GM19438 (cell line): ENCODE measurements at regions not wholly inside any gene's neighbourhood (a gene's known extent, or its start where the extent isn't known, plus 50 kb on each side); places are given as distances from the start of the nearest gene placed in this dataset.

Experiments used
- ATAC-seq: cut with Tn5 transposase; IDR thresholded peaks from one replicate; pipeline ENCODE4 v1.9.1; 2021; ENCODE audit warnings: low read depth; ENCODE audit not compliant: unreplicated experiment

DNA sequence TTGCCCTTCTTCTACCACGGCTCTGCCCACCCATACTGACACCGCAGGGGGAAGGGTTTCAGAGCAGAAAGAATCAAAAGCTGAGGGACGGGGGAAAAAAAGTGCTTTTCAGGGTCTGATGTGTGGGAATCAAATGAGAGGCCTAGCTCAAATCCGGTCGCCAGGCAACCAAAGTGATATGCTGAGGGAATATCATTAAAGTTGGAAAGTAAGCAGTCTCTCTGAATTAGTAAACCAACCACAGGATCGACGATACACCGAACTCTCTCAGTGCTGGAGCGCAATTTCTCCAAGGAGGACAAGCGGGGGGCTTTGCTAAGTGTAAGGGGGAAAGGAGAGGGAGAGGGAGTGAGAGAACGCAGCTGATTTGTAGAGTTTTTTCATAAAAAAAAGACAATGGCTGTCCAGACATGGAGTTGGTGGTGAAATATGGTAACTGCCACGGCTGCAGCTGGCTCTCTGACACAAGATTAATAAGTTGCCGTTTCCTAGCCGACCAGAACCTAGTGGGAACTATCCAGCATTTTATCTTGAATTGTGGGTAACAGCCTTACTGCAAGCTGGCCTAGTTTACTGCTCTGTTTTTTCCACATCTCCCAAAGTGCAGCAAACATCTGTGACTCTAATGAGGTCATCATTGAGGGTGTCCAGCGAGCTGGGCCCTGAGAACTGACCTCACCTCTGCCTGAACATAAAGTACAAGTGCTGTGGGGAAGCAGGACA, 530.2 kb downstream of the SOX2 start:
- no peak for ATAC-seq

DNA sequence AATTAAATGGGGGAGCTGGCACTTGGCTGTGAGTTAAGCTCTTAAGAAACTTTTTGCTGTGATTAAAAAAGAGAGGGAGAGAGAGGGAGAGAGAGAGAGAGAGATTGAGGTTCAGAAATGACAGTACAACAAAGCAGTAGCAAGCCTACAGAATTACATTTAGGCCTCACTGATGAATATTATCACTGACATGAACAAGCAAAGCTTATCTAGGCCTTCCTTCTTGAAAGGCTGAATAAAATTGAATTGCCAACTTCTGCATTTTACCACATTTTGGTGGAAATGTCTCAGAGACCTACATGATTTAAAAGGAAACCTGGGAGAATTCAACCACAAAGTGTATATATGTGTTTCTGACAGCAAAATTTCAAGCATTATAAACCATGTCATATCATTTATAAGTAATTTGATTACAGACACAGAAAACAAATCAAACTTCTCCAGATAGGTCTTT, 530.8 kb downstream of the SOX2 start:
- no peak for ATAC-seq

DNA sequence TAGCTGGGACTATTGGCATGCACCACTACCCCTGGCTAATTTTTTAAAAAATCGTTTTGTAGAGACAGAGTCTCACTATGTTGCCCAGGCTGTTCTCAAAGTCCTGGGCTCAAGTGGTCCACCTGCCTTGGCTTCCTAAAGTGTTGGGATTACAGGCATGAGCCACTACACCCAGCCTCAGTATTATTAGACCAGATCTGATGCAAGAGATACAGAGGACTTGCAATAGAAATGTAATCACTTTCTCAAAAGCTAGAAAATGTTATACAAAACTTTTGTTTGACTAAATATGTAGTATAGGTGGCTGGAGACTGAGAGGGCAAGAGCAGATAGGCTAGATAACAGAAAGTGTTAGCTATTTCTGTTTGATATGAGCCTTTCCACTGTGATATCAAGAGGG, 531.9 kb downstream of the SOX2 start:
- ATAC-seq = no peak

DNA sequence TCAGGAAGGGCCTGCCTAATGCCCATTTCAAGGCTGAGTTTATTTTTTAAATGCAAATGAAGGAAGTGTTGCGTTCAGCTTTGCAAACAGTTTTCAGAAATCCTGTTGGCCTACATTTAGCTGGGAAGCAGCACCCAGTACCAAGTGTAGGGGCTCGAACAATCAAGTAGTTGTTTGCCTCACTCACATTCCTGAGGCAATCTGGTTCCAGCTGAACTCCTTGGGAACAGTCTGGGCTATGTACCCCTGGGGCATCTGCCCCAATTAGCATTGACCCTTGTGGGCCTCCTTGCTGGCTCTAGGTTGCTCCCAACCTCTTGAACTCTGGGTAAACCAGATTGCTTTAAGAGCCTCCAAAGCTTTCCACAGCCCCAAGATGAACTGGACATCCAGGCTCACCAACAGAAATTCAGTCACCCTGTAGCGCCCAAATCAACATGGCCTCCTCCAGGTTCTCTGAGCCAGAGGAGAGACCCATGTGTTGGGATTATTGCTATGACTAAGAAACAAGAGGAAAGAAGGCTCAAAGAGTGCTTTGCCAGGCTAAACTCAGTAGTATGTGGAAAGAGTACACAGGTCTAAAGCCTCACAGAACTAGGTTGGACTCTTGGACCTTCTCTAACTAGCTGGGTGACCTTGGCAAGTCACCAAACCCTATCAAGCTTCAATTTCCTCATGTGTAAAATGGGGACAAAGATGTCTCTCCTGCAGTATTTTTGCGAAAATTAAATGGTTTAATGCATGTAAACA, 532.7 kb downstream of the SOX2 start:
- no peak for ATAC-seq

DNA sequence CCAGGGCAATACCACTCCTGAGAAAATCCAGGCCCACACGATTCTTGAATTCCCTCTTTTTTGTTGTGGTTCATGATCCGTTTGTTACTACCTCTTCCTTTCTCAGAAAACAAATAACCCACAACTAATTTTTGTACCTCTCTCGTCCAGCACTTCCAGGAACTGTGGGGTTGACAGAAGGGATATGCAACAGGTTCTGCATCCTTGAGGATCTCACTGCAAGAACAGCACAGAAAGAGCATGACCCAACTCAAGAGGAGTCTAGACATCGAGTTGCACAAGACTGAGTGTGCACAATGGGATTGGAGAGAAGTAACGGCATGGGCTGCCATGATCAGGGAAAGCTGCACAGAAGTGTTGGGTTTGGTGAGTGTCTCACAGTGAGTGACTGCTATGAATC, 533.3 kb downstream of the SOX2 start:
- no peak for ATAC-seq

DNA sequence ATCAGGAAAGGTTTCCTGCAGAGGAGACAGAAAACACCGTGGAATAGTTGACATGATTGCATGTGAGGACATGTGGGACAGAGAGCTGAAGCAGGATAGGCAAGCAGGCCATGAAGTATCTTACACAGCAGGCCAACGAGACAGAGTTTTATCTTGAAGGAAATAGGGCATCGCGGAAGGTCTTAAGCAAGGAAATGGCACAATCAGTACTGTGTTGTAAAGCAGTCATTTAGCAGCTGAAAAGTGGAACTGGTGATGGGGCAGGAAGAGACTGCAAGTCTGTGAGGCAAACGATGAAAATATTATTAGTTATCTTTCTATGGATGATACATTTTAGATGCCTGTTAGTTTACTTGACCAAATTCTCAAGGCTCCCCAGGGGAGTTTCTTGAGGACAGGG, 535.1 kb downstream of the SOX2 start:
- ATAC-seq = no peak

DNA sequence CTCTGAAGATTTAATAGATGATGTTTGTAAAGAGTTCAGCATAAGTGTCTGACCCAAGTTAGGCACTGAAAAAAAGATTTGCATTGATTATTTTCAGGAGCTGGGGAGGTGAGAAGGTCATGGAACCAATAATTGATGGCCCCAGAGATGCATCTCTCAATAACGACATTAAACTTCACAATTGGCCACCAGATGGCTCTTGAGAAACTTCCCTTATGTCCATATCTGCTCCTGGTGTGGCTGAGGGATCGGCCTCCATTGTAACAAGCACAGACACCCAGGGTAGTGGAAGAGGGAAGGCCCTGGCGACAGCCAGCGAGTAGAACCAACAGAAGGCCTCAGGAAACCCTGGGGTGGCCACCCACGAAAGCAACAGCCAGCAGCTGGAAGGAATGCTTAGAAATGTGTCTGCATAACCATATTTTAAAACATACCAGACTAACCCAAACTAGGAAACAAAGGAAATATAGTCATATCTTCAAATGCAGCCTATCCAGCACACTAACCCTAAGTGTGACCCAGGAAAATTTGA, 536.7 kb downstream of the SOX2 start:
- ATAC-seq = no peak

DNA sequence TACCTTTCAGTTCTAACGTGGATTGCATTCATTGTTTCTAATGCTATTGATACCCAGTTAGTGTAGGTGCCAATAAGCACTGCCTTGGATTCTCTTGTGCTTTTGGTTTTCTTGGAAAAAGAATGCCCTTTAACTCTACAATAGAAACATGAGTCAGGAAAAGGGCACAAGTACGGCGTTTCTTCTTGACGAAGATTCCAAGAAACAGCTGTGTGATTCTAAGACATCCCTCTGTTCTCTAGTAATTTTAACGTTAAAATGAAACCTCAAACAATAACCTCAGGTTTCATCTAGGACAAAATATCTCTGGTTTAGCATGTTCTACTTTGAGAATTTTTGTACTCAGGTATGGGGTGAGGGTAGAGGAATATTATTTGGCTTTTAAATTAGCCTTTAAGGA, 540.5 kb upstream of the ATP11B start:
- no peak for ATAC-seq

DNA sequence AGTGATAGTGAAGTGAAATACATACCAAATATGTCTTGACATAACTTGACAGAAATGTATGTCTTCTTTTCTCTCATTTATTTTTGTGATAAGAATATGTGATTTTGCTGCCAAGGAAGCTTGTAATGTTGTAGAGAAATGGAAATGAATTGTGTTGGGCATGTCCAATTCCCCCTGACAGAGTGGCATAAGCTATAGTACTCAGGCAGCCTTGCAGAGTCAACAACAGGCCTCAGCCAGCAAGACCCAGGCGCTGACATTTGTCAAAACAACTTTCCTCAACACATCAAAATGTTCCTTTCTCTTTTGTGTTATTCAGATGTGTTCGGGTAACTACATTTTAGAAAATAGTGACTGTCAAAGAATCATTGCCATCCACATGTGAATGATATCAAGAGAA, 538.1 kb upstream of the ATP11B start:
- no peak for ATAC-seq

DNA sequence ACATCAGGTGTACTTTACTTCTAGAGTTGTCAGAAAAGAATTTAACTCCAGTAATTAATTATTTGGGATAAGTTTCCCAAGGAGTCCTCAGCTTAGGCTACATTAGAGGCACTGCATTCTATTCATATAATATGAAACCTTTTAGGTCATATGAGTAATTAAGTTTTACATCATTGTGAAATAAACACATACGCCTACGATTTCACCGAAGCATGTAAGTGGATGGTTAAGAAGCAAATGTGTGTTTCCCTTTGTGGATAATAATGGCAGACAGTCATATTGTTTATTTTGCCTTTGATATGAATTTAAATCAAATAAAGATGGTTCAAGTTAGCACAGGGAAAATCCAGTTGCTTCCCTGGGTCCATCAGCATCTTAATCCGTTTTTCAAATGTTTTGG, 535.9 kb upstream of the ATP11B start:
- ATAC-seq = no peak

DNA sequence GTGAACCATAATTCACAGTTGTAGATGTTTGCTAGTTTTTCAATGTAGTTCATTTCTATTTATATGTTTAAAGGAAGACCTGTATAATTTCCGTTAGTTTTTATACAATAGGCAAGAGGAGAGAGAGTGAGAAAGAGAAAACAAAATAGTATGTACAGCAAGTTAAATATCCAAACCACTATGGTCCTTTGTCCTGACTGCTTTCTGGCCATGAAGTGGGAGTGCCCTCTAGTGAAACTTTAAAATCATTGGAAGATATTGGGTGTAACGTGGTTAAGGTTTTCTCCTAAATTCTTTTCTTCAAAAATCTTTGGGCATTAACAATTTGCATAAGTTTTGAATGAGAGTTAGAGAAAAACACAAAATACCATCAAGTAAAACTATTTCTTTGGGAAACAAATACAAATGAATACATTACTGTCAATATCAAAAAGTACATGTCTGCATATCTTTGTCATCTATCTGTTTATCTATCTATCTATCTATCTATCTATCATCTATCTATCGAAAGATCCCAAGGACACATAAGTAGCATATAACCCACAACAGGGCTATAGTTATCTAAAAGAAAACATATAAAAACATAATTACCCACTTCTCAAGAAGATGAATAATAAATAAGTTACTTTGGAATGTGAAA, 534.6 kb upstream of the ATP11B start:
- ATAC-seq = no peak

DNA sequence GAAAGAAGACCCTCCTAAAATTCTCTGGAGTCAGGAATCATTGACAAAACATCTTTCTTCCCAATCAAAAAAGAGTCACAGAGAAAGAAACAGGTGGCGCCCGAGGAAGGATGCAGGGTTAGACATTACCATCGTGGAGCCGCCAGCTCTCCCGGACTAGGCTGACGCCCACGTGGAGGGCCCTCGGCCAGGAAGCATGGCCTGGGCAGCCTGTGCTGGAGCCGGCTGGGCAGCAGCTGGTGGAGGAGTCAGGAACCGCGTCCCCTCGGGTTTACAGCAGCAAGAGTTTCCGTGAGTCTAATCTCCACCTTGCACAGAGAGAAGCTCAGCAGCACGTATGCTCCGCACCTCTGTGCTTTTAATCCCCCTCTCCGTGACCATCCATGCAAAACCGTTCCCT, 533.7 kb upstream of the ATP11B start:
- ATAC-seq = no peak

DNA sequence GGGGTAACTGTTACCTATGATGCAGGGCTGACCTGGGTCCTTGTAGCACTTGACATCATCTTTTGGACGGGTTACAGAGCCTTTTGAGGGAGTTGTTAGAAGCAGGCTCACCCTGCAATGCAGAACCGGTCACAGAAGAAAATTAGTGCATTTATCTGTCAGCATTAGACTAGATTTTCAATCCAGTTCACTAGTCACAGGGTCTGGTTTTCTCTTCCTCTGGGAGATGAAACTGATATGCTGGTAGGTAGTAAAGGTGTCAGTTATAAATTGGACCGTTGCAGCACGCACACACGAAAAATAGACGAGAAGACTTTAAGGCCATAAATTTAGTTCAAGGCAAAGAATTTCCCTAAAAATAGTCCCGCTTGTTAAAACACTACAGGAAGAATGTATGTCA, 532.3 kb upstream of the ATP11B start:
- ATAC-seq = no peak

DNA sequence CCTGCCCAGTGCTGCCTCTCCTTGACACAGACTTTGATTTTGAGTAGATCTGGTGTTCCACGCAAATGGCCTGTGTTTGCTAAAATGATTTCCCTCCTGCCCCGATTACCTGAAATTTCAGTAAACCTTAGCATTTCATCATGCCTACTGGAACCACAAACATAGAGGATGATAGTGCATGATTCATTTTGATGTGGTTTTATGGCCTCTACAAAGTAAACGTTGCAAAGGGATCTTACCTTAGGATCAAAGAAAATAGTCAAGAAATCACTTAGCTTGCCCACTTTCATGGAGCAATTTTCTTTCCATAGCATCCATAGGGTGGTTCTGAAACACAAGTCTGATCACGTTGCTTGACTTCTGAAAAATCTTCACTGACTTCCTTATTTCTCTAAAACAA, 524.6 kb upstream of the ATP11B start:
- no peak for ATAC-seq

DNA sequence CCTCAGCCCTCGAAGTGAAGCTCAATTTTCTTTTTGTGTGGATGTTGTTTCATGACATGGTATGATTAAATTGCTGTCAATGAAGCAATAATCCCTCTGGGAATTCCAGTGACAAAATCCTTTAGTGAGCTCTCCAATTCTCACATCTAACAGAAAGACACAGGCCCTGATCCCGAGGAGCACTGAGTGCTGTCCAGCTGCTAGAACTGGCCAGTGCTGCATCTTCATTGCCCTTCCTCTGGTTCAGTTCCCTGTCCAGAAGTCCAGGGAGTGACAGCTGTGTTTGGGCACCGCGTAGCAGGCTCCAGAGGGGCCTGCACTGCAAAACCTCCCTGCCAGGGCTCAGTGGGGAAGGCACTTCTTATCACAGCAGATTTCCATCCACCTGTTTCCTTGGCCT, 516.8 kb upstream of the ATP11B start:
- no peak for ATAC-seq

DNA sequence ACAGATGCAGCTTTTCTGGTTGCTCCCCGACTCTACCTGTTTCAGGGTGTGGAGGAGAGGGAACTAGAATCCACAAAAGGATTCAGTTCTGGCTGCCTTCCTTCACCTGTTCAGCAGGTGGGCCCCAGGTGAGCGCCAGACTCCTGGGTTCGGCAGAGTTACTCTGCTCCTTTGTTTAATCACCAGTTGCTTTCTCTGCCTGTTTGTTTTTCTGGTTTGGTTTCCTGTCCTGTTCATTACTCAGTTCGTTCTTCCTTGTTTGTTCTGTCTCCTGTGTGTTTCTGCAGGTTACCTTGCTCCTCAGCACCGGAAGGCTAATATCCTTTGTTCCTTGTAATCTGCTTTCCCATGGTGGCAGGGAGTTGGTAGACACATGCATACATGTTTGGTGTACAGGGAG, 508.5 kb upstream of the ATP11B start:
- no peak for ATAC-seq

DNA sequence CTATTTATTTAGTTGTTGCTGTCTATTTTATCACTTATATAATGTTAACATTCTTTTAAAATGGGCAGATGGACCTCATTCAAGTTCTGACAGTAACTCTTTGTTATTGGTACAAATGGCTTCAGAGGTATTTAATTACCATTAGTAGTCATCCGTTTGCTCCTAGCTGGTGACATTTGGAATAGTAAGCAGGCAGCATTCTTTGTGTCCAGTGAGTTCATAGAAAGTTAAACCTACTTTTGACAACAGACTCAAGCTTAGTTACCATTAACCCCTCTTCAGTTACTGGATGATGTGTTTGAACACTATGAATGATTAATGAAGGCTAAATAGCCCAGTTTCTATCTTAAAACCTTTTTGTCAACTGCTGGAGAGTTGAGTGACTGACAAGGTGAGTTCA, 500.7 kb upstream of the ATP11B start:
- ATAC-seq = no peak

DNA sequence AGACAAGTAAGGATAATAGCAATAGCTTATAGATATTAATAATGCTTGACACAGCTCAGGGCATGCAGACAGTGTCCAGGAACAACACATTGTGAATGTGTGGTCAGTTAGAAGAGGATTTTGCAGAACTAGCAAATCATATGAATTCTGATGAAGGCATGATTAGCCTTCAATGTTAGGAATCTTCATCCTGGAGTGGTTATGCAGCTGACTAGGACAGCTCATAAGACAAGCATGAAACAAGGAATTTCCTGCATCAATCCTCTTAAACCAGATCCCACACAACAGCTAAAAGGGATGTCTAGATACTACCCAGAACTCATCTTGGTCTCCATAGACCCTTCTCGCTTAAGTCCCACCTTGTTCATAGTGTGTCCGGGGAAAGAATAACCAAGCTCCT, 499.0 kb upstream of the ATP11B start:
- ATAC-seq = no peak

DNA sequence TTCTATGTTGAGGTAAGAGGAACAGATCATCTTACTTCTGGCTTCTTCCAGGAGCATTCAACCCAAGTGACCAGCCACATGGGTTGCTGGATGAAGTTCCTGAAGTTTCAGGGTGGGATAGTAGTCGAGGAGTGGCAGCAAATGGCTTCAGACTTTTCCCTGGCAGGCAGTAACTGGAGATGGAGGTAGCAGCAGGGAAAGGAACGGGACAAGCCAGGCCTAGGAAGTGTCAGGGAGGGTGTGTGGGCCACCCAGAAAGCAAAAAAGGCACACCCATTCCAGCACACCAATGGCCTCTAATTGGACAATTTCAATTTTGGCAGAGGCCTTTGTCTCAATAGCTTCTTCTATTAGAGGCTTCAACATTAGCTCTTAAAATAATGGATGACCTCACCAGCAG, 498.6 kb upstream of the ATP11B start:
- ATAC-seq = no peak

DNA sequence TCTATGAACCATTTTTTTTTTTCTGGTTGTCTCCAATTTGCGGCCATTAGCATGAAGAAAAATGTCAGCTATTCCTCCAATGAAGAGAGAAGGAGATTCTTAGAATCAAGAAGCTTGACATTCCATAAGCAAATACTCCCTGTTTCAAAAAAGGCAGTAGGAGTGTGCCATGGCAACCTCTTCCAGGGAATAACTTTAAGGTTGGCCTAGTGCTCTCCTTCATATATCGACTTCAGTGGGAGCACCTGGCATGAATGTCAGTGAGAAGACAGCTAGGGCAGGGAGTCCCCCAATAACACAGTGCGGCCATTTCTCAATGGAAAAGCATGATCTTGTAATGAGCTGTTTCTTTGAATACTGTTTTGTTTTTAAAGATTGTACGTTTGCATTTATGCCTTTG, 493.0 kb upstream of the ATP11B start:
- ATAC-seq = no peak

DNA sequence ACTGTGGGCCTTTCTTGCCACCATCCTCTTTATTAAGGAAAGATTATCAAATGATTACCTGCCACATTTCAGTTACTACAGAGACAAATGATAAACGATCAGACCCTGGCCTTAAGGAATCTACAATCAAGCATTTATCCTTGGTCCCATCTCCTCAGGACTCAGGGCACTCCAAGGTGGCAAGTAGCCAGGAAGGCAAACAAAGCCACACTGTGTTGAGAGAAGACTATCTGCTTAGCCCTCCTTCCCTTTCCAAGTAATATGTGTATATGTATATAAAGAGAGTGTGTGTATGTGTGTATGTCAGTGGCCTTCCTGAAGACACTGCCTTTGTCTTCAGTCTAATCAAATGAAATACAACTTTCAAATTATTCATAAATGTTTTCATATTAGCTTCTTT, 490.1 kb upstream of the ATP11B start:
- no peak for ATAC-seq
